ENCODE measurements at regions not wholly inside any gene's neighbourhood (a gene's known extent, or its start where the extent isn't known, plus 50 kb on each side); places are given as distances from the start of the nearest gene placed in this dataset.

- no peak for TF ChIP-seq CTCF (conservative IDR thresholded peaks at IDR 0.05; ENCODE audit: low read depth, low read length)
- DNase-seq (ENCODE audit: low read depth) = no peak
- H3K4me3 ChIP-seq (ENCODE audit: low read depth, low read length) = no peak overlapping the region
Observed at GRCh38 chr20:57111028-57111373, 155.4 kb downstream of the BMP7 start.

DNA sequence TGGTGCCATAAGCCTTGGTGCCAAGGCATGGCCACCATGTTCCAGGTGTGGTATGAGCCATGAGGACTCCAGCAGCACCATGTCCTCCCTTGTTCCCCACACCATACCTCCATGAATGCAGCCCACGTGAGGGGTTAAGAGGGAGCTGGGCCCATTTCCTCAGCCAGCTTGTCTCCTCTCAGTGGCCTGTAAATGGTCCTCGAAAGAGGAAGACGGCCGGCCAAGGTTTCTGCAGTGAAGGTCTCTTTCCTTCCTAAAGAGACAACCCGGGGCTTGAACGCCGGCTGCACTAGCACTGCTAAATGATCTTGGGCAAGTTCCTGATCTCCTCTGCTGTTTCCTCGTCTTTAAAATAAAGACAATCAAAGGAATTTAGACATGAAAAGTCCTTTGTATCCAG, 154.0 kb downstream of the BMP7 start:
- TF ChIP-seq CTCF (conservative IDR thresholded peaks at IDR 0.05; ENCODE audit: low read depth, low read length) = no peak
- no peak for DNase-seq (ENCODE audit: low read depth)
- H3K4me3 ChIP-seq (ENCODE audit: low read depth, low read length) = no peak overlapping the region

GRCh38 chr20:57114290-57115005, 152.0 kb downstream of the BMP7 start:
- no peak overlapping the region for H3K4me3 ChIP-seq (ENCODE audit: low read depth, low read length)
- DNase-seq (ENCODE audit: low read depth) = no peak
- no peak for TF ChIP-seq CTCF (conservative IDR thresholded peaks at IDR 0.05; ENCODE audit: low read depth, low read length)

- no peak for TF ChIP-seq CTCF (conservative IDR thresholded peaks at IDR 0.05; ENCODE audit: low read depth, low read length)
- no peak for DNase-seq (ENCODE audit: low read depth)
- H3K4me3 ChIP-seq (ENCODE audit: low read depth, low read length) = no peak overlapping the region
Observed at GRCh38 chr20:57117296-57117695, 149.1 kb downstream of the BMP7 start.

DNA sequence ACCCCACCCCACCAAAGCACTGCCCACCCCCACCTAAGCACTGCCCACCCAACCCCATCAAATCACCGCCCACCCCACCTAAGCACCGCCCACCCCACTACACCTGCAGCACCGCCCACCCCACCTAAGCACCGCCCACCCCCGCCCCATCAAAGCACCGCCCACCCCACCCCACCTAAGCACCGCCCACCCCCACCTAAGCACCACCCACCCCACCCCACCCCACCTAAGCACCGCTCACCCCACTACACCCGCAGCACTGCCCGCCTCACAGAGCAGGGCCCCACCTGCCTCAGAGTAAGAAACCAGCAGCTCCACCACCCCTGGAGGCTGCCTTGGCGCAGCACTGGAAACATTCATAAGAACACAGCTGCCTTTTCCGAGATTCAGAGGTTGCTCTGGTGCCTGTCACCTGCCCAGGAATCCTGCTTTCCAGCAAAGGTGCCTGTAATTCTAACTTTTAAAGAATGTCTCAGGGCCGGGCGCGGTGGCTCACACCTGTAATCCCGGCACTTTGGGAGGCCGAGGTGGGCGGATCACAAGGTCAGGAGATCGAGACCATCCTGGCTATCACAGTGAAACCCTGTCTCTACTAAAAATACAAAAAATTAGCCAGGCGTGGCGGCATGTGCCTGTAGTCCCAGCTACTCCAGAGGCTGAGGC, 148.2 kb downstream of the BMP7 start:
- TF ChIP-seq CTCF (conservative IDR thresholded peaks at IDR 0.05; ENCODE audit: low read depth, low read length) = no peak
- DNase-seq (ENCODE audit: low read depth) = no peak
- H3K4me3 ChIP-seq (ENCODE audit: low read depth, low read length) = no peak overlapping the region

Measured in choroid plexus epithelial cell (primary cell).